ENCODE measurements at regions not wholly inside any gene's neighbourhood (a gene's known extent, or its start where the extent isn't known, plus 50 kb on each side); places are given as distances from the start of the nearest gene placed in this dataset.

GRCh38 chr6:90989763-90990162, 402.9 kb upstream of the MAP3K7 start:
- Histone ChIP-seq H2BK5ac (ENCODE audit: low read depth, low read length) (no peak overlapping the region), H3K23me2 (ENCODE audit: low read depth, low read length) (no peaks in the 10 kb centered on the region), H3K4me1 (replicated peaks in 1 of 4; ENCODE audit: control insufficient read depth in 3 of 4, insufficient read depth in 4 of 4, low read length in 3 of 4) (no peaks in the 10 kb centered on the region), H3K79me1 (ENCODE audit: low read depth, low read length) (no peaks in the 10 kb centered on the region), H3K27ac (ENCODE audit: low read depth, low read length) (no peak overlapping the region), H3K4me3 (ENCODE audit: extremely low read depth in 1 of 4, insufficient read depth in 2 of 4, low read depth in 3 of 4, low read length in 4 of 4) (no peak overlapping the region), H2BK20ac (ENCODE audit: low read length) (no peak overlapping the region), H2BK120ac (replicated peaks; ENCODE audit: low read depth, low read length) (no peak overlapping the region), H3K4ac (replicated peaks; ENCODE audit: insufficient read length, low read depth, low read length) (no peak overlapping the region), H2AFZ (ENCODE audit: low read length) (no peak overlapping the region), H4K5ac (ENCODE audit: insufficient read length, low read depth, low read length) (no peak overlapping the region), H4K91ac (replicated peaks; ENCODE audit: insufficient read length, low read length) (no peak overlapping the region), H3K9me3 (ENCODE audit: insufficient read depth in 2 of 2, low read depth in 1 of 2, low read length in 1 of 2) (no peaks in the 10 kb centered on the region), H2AK5ac (ENCODE audit: low read depth, low read length) (no peak overlapping the region), H3K56ac (replicated peaks; ENCODE audit: insufficient read length, low read depth, low read length) (no peak overlapping the region), H3K23ac (ENCODE audit: insufficient read length) (no peak overlapping the region), H4K8ac (ENCODE audit: extremely low read depth, insufficient read depth, low read length) (no peak overlapping the region), H3K27me3 (replicated peaks in 1 of 4; ENCODE audit: control insufficient read depth in 3 of 4, extremely low read depth in 1 of 4, insufficient read depth in 3 of 4, low read length in 3 of 4) (no peaks in the 10 kb centered on the region), H2BK15ac (ENCODE audit: low read length) (no peak overlapping the region), H3K9ac (replicated peaks in 1 of 4; ENCODE audit: extremely low read depth in 1 of 4, low read depth in 3 of 4, low read length in 3 of 4) (no peak overlapping the region), H3K14ac (ENCODE audit: insufficient read length) (no peak overlapping the region), H2BK12ac (ENCODE audit: low read depth, low read length) (no peak overlapping the region), H3K79me2 (ENCODE audit: control insufficient read depth in 1 of 2, insufficient read depth in 2 of 2, low read length in 2 of 2) (no peaks in the 10 kb centered on the region), H3K4me2 (ENCODE audit: insufficient read depth in 1 of 2, low read depth in 2 of 2, low read length in 2 of 2) (no peak overlapping the region), H3K36me3 (ENCODE audit: control insufficient read depth in 2 of 4, insufficient read depth in 4 of 4, low read length in 3 of 4) (no peaks in the 10 kb centered on the region), H3K18ac (ENCODE audit: extremely low read depth, low read length) (no peak overlapping the region), H4K20me1 (replicated peaks in 1 of 2; ENCODE audit: control insufficient read depth in 1 of 2, insufficient read depth in 2 of 2, low read length in 2 of 2) (no peaks in the 10 kb centered on the region)
- CTCF ChIA-PET (ENCODE audit: partially characterized antibody): no interaction called here
- no peak for TF ChIP-seq TAF7 (optimal IDR thresholded peaks at IDR 0.05; ENCODE audit: borderline replicate concordance, low read depth, low read length)
- TF ChIP-seq SIN3A (conservative IDR thresholded peaks at IDR 0.05 in 1 of 2, IDR thresholded peaks at IDR 0.05 in 1 of 2; ENCODE audit: low read depth in 1 of 2, low read length in 2 of 2): no peak
- TF ChIP-seq CREB1 (IDR thresholded peaks at IDR 0.05): no peak
- TF ChIP-seq JUN (IDR thresholded peaks at IDR 0.05; ENCODE audit: low read depth, low read length): no peak
- TF ChIP-seq CTBP2 (IDR thresholded peaks at IDR 0.05; ENCODE audit: borderline replicate concordance, insufficient read depth, insufficient read length, low read length): no peak
- POLR2A ChIA-PET (ENCODE audit: partially characterized antibody): no interaction called here
- FAIRE-seq (no peak), DNase-seq (ENCODE audit: low read depth in 1 of 2, low spot score in 2 of 2) (no peak)
- WGBS, 2 experiments (ENCODE audit: extremely low coverage in 1 of 2, insufficient coverage in 1 of 2, insufficient read length in 1 of 2, insufficient replicate concordance in 2 of 2, low coverage in 1 of 2, low lambda C conversion rate in 2 of 2, missing lambda C conversion rate in 1 of 2): 92% methylated on average over 5 of the region's 5 CpGs; no CpG with 5 or more reads in 1 of the 2 experiments

All from H1 (cell line).